ENCODE measurements at regions not wholly inside any gene's neighbourhood (a gene's known extent, or its start where the extent isn't known, plus 50 kb on each side); places are given as distances from the start of the nearest gene placed in this dataset.

GRCh38 chr4:163804001-163804400, 309.5 kb downstream of the TMA16 start:
- DNase-seq (ENCODE audit: low spot score) (no peak), ATAC-seq (ENCODE audit: insufficient number of reproducible peaks, low FRiP score, low read depth) (no peak)
- no peak overlapping the region for H3K4me3 ChIP-seq
- H3K27me3 ChIP-seq (replicated peaks; ENCODE audit: insufficient read depth) = no peaks in the 10 kb centered on the region
- H3K4me1 ChIP-seq (ENCODE audit: control insufficient read depth in 1 of 2, low read depth in 2 of 2) = no peaks in the 10 kb centered on the region
- no peak overlapping the region for H3K27ac ChIP-seq
- H3K36me3 ChIP-seq = no peaks in the 10 kb centered on the region
- no peak for TF ChIP-seq CTCF (IDR thresholded peaks at IDR 0.05)
- no peaks in the 10 kb centered on the region for H3K9me3 ChIP-seq

DNA sequence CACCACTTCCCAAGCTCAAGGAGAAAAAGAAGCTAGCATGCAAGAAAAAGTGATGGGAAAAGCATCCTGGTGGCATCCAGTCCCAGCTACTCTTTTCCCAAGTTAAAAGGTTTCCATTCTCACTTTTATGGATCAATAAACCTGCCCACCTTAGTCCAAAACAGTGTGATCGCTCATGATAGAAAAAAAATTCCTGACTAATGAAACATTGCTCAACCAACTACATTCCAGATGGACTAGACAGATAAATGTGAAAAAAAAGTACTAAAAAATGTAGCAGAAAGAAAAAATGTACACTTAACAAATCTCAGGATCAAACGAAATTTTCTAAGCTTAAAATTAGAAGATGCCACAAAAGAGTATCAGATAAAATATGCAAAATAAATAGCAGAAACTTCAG, 312.2 kb downstream of the TMA16 start:
- no peaks in the 10 kb centered on the region for H3K4me1 ChIP-seq (ENCODE audit: control insufficient read depth in 1 of 2, low read depth in 2 of 2)
- no peak overlapping the region for H3K4me3 ChIP-seq
- DNase-seq (ENCODE audit: low spot score) (no peak), ATAC-seq (ENCODE audit: insufficient number of reproducible peaks, low FRiP score, low read depth) (no peak)
- TF ChIP-seq CTCF (IDR thresholded peaks at IDR 0.05) = no peak
- no peaks in the 10 kb centered on the region for H3K9me3 ChIP-seq
- H3K27me3 ChIP-seq (replicated peaks; ENCODE audit: insufficient read depth) = no peaks in the 10 kb centered on the region
- no peak overlapping the region for H3K27ac ChIP-seq
- no peaks in the 10 kb centered on the region for H3K36me3 ChIP-seq

DNA sequence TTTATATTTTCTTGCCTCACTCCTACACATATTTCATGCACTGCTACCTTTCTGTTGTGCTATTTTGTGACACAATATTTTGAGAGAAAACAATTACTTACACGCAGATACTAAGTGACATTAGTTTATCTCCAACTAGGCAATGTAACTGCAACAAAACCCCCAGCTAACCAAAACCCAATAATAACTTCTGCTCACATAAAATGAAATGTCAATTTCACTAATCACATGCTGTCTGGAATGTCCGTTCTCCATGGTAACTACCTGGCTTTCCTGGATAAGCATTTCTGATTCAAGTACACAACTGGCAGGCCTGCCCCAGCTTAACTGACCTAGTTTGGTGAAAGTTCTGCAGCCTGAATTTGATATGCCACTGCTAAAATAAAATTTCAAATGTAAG, 313.5 kb downstream of the TMA16 start:
- TF ChIP-seq CTCF (IDR thresholded peaks at IDR 0.05) = no peak
- ATAC-seq (ENCODE audit: insufficient number of reproducible peaks, low FRiP score, low read depth) = no peak
- Histone ChIP-seq H3K36me3 (no peaks in the 10 kb centered on the region), H3K27ac (no peak overlapping the region), H3K4me1 (ENCODE audit: control insufficient read depth in 1 of 2, low read depth in 2 of 2) (no peaks in the 10 kb centered on the region), H3K27me3 (replicated peaks; ENCODE audit: insufficient read depth) (no peaks in the 10 kb centered on the region), H3K9me3 (no peaks in the 10 kb centered on the region), H3K4me3 (no peak overlapping the region)
- DNase-seq (ENCODE audit: low spot score) = no peak

DNA sequence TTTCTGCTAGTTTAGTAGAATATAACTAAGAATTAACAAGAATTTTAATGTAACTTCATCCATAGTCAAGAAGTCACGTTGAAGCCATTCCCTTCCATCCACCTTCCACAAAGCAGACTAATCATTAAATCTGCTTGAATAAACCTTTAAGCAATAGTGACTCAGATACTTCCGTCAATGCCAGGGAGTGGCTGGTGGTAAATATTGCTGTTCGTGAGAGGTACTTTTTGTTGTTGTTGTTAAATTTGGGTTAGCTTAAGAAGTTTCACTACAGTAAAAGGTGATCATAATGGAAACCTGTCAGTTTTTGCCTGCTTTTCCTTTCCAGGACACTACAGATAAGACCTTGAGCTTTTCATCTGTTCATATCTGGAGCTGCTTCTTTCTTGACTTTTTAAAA, 316.3 kb downstream of the TMA16 start:
- Histone ChIP-seq H3K4me1 (ENCODE audit: control insufficient read depth in 1 of 2, low read depth in 2 of 2) (no peaks in the 10 kb centered on the region), H3K27me3 (replicated peaks; ENCODE audit: insufficient read depth) (no peaks in the 10 kb centered on the region), H3K9me3 (no peaks in the 10 kb centered on the region), H3K36me3 (no peaks in the 10 kb centered on the region), H3K27ac (no peak overlapping the region), H3K4me3 (no peak overlapping the region)
- no peak for TF ChIP-seq CTCF (IDR thresholded peaks at IDR 0.05)
- ATAC-seq (ENCODE audit: insufficient number of reproducible peaks, low FRiP score, low read depth) (no peak), DNase-seq (ENCODE audit: low spot score) (no peak)

DNA sequence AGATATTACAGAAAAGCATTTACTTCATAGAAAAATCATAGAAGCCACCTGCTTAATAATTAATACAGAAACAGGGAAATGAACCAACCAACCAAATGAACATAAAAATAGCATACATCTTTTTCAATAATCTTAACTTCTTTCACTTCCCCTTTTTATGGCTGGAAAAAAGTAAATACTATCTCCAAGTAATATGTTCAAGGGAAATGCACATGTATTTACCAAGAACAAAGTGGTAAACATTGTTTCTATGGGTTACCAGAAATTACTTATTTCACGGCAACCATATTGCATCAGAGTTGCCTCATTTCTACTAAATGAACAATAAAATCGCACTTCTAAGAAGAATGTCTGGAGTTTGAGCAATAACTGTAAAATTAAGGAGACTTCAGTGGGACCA, 321.3 kb downstream of the TMA16 start:
- H3K4me1 ChIP-seq (ENCODE audit: control insufficient read depth in 1 of 2, low read depth in 2 of 2) = no peaks in the 10 kb centered on the region
- no peak overlapping the region for H3K27ac ChIP-seq
- H3K36me3 ChIP-seq = no peaks in the 10 kb centered on the region
- ATAC-seq (ENCODE audit: insufficient number of reproducible peaks, low FRiP score, low read depth) = no peak
- no peaks in the 10 kb centered on the region for H3K9me3 ChIP-seq
- H3K4me3 ChIP-seq = no peak overlapping the region
- no peak for DNase-seq (ENCODE audit: low spot score)
- TF ChIP-seq CTCF (IDR thresholded peaks at IDR 0.05) = no peak
- H3K27me3 ChIP-seq (replicated peaks; ENCODE audit: insufficient read depth) = no peaks in the 10 kb centered on the region
